ENCODE measurements at regions not wholly inside any gene's neighbourhood (a gene's known extent, or its start where the extent isn't known, plus 50 kb on each side); places are given as distances from the start of the nearest gene placed in this dataset.

- TF ChIP-seq CTCF (conservative IDR thresholded peaks at IDR 0.05 in 1 of 2, IDR thresholded peaks at IDR 0.05 in 1 of 2; ENCODE audit: low read depth in 1 of 2, low read length in 2 of 2): no peak
- TF ChIP-seq EZH2 (IDR thresholded peaks at IDR 0.05; ENCODE audit: low read length, missing control alignments): no peak
These were observed 496.0 kb upstream of the LARGE1 start for GRCh38 chr22:34416022-34416860.
